Activated CD4-positive, alpha-beta memory T cell treated with anti-CD3 and anti-CD28 coated beads, Interleukin-2, amount 10 ng/mL, durations not matched to agents 7 days and 5 days (primary cell): ENCODE measurements at regions not wholly inside any gene's neighbourhood (a gene's known extent, or its start where the extent isn't known, plus 50 kb on each side); places are given as distances from the start of the nearest gene placed in this dataset.
"Not testable (repeated sequence)": the region's sequence is repeated elsewhere in the genome, so short reads cannot be mapped to it uniquely, and the experiment has no call there.

Source experiments
- CTCF ChIA-PET: fragments of 350-600 bp; sonication (Branson Sonifier 250); formaldehyde crosslinking; loops from one replicate; lab custom pipeline; 2021; ENCODE audit warnings: antibody characterized with exemption, inconsistent platforms; lab: Charles Lee
- POLR2A ChIA-PET: fragments of 350-600 bp; sonication (Branson Sonifier 250); formaldehyde crosslinking; loops from one replicate; lab custom pipeline; 2021; ENCODE audit warnings: antibody characterized with exemption; lab: Charles Lee
- DNase-seq: peaks from one replicate; pipeline ENCODE4 v3.0.0-alpha.2; 2020
- H3K27ac Mint-ChIP-seq: one replicate; pipeline ENCODE4 v1.8.0; 2021; ENCODE audit warnings: mild to moderate bottlenecking, mixed read lengths
- H3K27me3 Mint-ChIP-seq: one replicate; pipeline ENCODE4 v1.8.0; 2021; ENCODE audit warnings: mixed read lengths
- H3K36me3 Mint-ChIP-seq: one replicate; pipeline ENCODE4 v1.8.0; 2021; ENCODE audit warnings: low read depth, mixed read lengths
- H3K4me1 Mint-ChIP-seq: one replicate; pipeline ENCODE4 v1.8.0; 2021; ENCODE audit warnings: mixed read lengths
- H3K4me3 Mint-ChIP-seq: one replicate; pipeline ENCODE4 v1.8.0; 2021; ENCODE audit warnings: mild to moderate bottlenecking, mixed read lengths
- H3K9me3 Mint-ChIP-seq: one replicate; pipeline ENCODE4 v1.8.0; 2021; ENCODE audit warnings: mixed read lengths

- H3K27me3 Mint-ChIP-seq, CTCF ChIA-PET, H3K4me3 Mint-ChIP-seq, H3K4me1 Mint-ChIP-seq, H3K27ac Mint-ChIP-seq, DNase-seq, H3K36me3 Mint-ChIP-seq, POLR2A ChIA-PET: not testable (repeated sequence)
- H3K9me3 Mint-ChIP-seq = peaks cover 30% of the 10 kb centered on the region
Observed at GRCh38 chr17:22741066-22741465, 1048.7 kb downstream of the KCNJ18 start.
